H4 (cell line): ENCODE measurements at regions not wholly inside any gene's neighbourhood (a gene's known extent, or its start where the extent isn't known, plus 50 kb on each side); places are given as distances from the start of the nearest gene placed in this dataset.
"Not testable (repeated sequence)": the region's sequence is repeated elsewhere in the genome, so short reads cannot be mapped to it uniquely, and the experiment has no call there.

Experiments
- DNase-seq: peaks from one replicate; pipeline ENCODE4 v3.0.0-alpha.2; 2015; ENCODE audit warnings: low spot score

DNA sequence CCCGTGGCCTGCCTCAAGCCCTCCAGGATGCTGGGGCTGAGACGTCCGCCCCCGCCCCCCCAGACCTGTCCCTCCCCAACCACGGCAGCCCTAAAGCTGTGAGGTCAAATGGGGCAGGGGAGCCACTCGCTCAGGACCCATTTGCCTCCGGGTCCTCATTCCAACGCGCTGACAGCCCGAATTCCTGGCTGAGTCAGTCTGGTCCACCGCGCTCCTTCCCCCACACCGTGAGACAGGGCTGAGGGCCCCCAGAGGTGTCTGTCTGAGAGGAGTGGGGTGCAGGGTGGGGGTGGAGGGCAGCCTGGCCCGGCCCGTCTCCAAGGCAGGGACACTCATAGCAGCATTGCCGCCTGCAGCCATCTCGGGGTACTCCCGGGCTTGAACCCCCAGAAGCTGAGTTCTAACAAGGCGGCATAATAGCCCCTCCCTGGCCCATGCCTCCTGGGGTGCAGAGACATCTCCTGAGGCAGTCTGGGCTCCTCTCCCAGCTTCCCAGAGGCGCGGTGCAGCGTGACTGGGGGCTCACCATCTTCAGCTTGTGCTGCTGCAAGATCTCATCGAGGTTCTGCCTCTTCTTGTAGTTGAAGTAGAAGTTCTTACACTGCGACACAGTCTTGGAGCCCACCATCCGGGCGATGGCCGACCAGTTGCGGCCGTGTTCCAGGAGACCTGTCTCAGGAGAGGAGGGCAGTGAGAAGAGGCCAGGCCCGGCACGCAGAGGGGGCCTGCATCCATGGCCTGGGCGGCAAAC is 90.5 kb downstream of the RFLNA start:
- DNase-seq, result peak; percentile 57

DNA sequence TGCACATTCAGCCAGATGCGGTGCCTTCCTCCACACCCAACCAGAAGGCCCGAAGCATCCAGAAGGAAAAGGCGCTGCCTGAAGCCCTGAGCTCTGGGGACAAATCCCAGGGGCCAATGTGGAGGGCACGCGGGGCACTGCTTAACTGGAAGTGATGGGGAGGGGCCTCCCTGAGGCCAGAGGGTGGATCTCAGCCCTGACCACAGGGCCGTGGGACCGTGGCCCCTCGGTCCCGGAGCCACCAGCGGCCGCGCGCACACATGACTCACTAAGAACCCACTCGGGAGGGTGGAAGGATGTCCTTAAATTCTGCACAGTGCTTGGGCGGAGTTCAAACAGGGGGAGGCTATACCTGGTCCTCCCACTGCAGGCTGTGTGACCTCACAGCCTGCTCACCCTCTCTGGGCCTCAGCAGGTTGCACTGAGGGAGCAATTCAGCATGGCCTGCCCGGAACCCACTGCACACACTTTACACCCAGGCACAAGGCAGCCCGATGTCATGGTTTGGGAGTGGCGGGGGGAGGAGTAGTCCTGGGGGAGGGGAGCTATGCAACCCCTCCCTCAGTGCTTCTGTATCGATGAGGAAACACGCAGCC is 89.5 kb downstream of the RFLNA start:
- no peak for DNase-seq

DNA sequence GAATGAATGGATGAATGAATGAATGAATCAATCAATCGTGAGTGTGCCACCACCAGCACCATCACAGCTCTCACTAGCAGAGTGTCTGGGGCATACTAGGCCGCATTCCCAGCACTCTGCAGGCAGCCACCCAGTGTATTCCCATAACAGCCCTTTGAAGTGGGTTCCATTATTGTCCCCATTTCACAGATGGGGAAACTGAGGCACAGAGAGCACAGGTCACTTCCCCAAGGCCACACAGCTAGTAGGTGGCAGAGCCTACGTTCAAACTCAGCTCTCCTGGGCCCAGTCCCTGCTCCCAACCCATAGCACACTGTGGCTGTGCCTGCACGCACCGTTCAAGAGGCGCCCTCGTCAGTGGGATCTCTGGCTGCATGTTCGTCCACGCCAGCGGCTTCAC is 88.1 kb downstream of the RFLNA start:
- DNase-seq, result no peak

DNA sequence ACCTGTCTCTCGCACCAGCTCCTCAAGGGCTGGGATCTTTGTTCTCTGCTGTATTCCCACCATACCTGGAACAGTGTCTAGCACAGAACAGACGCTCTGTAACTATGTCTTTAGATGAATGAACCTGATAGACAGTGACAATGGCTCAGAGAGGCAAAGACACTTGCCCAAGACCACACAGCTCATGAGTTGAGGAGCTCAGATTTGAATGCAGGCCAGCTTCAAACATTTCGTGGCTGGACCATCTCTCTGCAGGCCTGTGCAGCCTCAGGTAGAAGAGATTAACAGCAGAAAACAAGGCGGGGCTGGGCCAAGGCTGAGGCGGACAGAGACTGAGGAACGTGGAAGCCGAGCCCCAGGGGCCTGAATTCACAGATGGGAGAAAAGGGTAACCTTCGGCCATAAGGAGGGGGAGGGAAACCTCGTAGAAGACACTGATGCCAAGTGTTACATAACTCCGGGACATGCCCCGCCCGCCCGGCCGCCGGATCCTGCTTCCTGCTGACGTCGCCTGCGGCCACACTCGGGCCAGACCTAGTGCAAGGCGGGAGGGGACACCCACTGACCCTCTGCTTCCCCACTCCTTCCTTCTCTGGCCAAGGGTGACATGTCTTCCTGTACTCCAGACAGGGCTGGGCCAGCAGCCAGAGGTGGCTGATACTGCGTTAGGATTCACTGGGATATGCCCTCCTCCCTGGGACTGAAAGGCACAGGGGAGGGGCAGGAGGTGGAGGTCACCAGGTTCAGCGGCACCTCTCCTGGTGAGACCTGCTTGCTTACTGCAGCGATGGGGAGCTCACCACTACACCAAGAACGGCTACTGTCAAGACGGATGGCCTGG is 86.8 kb downstream of the RFLNA start:
- DNase-seq, result peak; percentile 81

DNA sequence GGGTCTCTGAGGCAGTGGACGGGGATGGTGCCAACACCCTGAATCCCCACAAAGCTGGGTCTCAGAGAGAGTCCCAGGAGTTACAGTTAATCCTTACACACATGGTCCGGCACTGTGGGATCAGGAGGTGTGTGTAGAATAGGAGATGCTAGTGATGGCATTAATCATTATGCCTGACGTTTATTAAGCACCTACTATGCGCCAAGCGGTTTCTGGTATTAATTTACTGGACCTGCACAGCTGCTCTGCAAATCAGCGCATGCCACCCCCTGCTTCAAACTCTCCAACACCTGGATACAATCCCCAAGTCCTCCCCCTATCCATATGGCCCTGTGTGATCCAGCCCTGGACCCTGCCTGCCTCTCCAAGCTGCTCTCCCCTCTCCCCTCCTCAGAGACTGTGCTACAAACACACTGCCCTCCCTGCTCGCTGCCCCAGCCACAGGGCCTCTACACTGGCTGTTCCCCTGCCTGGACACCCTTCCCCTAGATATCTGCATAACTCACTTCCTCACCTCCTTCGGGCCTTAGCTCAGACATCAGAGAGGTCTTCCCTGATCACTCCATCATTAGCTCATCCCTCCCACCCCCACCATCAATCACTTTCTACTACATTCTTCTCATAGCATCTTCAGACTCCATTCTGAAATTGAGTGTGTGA is 86.0 kb downstream of the RFLNA start:
- no peak for DNase-seq

DNA sequence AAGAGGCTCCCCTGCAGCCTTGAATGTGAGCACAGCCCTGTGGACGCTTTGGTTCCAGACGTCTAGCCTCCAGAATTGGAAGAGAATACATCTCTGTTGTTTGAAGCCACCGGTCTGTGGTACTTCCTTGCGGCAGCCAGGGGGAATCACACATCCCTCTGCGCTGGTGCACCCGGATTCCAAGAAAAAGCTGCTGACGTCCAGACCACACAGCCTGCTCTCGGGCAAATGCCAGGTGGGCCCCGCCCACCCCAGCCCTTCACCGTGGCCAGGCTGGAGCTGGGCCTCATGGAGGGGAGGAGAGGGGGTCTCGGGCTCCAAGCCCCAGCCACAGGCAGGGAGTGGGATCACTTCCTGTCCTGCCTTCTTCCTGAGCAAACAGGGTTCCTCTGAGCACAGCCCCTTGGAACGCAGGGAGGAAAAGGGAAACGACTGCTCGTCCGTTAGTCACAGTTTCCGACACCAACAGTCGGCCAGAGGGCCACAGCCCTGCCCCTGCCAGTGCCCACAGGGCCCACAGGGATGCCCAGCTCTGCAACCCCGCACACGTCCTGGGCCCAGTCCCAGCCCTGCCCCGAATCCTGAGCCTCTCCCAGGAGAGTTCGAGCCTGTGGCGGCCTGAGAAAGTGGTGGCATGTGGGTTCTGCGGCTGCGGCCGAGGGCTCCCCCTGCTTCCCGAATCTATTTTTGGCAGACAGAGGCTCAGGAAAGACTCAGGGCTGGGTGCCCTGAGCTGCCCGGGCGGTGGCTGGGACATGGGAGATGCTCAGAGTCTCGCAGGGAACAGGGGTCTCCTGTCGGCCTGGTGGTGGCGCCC is 85.3 kb downstream of the RFLNA start:
- peak; percentile 76 for DNase-seq

DNA sequence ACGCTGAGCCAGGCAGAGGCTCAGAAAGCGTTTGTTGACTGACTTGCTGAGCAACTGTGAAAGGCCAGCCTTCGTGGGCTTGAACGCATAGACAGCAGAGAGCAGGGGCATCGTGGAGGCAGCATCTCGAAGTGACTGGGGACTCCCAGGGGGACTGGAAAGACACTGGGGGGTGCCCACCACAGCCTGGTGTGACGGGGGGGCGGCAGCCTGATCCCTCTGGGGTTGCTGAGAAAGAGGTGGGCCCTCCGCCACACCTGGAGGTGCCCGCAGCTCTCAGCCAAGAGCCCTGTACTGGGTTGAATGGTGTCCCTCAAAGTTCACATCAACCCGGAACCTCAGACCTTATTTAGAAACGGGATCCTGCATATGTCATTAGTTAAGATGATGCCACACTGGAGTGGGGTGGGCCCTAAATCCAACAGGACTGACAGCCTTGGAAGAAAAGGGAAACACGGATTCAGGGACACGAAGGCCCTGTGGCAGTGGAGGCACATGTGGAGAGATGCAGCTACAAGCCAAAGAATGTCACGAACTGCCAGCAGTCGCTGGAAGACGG is 84.6 kb downstream of the RFLNA start:
- no peak for DNase-seq

DNA sequence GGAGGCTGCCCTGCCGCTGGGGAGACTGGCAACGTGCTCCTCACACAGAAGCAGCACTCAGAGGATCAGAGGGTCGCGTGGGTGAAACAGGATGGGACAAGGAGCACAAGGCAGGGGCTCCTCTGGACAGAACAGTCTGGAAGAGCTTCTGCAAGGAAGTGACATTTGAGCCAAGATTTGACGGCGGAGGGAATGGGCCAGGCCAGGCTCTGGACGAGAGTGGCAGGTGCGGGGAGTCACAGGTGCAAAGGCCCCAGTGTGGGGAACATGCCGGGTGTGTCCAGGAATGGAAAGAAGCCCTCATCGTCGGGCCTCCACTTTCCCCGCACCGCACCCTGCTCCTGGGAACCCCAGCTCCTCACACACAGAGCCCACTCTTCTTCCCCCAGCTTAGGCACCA is 84.0 kb downstream of the RFLNA start:
- no peak for DNase-seq

DNA sequence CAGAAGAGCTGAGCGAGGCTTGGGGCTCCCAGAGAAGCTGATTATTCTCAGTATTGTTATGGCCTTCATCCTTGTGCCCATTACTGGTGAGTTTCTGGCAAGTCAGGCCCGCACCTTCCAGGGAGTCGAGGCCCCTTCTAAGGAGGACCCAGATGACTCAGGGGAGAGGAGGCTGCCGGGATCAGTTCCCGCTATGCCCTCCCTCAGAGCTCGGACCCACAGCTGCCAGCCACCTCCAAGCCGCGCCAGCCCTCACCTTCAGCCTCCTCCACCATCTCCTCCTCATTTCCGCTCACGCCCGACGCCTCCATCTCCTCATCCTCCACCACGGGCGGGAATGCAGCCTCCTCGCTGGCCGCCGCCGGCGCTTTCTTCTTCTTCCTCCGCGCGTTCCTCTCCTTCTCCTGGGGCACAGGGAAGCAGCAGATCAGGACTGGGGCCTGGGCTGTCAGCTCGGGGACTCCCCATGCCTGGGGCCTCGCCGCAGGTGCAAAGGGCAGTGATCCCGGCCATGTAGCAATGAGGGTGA is 83.2 kb downstream of the RFLNA start:
- DNase-seq, result no peak

DNA sequence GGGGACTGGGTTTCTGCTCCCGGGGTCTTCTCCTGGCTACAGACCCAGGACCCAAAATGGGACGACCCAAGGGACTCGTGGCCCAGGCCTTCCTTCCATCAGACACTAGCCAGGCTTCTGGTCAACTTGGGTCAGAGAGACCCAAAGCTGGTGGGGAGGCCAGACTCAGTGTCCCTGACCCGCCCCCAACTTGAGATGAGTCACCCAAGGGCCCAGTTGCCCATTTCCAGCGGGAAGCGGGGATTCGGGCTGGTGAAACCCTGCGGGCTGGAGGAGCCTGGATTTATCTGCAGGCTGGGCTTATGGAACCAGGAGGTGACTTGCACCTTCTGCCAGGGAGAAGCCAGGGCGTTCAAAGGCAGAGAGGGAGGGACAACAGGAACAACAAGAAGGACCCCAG is 81.5 kb downstream of the RFLNA start:
- no peak for DNase-seq

DNA sequence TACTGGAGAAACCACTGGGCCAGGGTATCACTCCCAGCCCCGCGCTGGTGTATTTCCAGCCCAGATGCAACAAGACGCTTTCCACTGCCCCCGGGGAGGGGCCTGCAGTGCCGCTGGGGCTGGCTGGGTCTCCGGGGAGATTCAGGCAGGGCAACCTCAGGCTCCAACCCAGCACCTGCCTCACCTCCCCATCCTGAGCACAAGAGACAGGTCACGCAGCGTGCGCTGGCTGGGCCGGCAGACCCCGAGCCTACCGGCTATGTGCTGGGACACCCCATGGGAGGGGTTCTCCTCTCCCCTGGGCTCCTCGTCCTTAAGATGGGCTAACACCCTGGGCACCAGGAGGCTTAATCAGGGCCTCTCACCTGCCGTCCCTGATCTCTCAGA is 80.9 kb downstream of the RFLNA start:
- DNase-seq, result no peak

DNA sequence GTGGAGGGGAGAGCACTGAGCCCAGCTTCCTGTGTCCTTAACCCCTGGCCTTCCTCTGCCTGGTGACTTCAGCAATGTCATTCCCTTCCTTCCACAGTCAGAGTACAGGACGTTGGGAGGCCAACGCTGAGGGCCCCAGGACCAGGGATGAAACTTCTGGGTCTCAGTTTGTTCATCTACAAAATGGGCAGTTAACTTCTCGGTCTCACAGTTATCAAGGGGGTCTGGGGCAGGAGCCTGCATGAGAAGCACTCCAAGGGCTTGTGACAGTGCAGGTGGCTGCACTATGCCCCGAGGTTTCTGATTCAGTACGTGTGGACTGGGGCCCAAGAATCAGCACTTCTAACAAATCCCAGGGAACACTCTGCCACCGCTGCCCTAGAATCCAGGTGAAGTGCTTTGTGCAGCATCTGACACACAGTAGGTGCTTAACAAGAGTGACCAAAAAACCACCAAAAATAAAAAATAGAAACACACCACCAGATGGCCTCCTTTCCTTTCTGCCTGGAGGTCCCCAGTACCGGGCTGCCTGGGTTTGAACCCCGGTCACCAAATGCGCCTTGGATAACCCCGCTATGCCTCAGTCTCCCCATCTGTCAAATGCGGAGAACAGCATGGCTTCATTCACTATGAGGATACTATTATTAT is 80.4 kb downstream of the RFLNA start:
- no peak for DNase-seq

DNA sequence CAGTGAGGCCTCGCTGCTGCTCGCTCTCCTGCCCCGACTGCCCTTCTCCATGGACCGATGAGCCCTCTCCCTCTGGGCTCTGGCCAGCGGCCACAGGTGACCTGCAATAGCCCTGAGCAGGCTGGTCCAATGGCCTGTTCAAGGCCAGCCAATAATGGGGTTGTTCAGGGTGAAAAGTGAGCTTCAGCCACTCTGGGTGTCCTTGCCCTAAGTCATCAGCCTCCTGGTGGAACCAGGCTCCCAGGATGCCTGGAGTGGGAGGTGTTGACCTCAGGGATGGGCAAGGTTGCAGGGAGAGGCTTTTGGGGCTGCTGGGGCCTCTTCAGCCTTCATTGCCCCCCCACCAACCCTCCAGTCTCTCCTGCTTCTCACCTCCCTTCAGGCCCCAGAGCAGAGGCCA is 79.7 kb downstream of the RFLNA start:
- no peak for DNase-seq

DNA sequence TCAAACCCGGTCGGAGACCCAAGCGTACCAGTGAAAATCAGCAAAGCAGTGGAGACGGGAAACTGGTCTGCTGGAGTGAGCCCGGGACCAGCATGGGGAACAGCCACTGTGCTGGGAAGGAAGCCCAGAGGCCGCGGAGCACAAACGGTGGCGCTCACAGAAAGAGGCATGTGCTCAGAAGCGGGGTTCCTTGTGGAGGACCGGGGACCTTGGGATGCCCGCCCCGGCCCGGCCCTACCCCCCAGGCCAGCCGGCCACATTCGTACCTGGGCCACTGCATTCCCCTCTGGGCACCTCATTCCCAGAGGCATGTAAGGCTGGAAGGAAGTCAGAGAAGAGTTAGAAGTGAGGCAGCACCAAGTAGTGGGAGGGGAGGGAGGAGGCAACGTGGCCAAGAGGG is 79.3 kb downstream of the RFLNA start:
- no peak for DNase-seq

DNA sequence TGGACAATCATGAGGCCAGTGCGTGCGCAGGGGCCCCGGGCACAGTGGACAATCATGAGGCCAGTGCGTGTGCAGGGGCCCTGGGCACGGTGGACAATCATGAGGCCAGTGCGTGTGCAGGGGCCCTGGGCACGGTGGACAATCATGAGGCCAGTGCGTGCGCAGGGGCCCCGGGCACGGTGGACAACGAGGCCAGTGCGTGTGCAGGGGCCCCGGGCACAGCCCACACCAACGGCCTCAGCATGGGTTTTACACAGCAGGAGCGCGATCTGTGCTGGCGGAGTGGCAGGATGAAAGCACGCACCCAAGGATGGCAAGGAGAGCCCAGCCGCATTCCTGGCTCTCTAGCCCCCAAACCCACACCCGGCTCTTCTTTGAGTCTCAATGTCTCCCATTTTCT is 78.8 kb downstream of the RFLNA start:
- not testable (repeated sequence) for DNase-seq

DNA sequence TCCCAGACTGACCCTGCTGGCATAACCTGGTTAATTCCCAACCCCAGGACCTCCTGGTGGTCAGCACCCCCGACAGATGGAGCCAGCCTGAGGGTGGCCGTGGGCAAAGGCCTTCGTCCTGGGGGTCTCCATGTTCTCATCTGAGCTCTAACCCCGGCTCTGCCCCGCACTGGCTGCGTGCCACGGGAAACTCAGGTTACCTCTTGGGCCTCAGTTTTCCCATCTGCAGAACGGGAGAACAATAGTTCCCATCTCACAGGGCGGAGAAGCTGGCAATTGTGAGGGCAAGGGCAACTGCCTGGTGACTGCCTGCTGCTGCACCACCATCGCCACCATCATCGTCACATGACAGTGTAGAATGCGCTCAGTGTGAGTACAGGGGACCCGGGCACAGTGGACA is 77.9 kb downstream of the RFLNA start:
- DNase-seq, result no peak

DNA sequence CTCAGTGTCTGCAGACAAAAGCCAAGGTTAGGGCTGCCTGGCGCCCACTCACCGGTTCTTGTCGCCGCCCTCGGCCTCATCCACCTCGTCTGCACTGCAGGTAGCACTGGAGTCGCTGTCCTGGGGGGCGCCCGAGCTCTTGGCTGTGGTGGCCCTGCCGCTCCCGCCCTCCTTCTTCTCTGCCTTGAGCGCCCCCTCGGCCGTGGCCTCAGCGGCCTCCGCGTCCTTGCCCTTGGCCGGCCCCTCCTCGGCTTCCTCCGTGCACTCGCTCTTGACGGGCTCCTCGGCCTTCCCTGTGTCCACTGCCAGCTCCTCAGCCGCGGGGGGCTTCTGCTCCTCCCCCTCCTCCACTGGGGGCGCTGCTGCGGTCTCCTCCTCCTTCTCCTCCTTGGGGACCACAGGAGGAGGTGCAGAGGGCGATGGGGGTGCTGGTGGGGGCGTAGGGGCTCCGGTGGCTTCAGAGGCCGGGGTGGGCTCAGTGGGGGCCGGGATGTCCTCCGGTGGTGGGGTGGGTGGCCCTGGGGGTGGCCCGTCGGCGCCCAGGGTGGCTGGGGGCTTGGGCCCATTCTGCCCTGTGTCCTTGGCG is 77.2 kb downstream of the RFLNA start:
- no peak for DNase-seq

DNA sequence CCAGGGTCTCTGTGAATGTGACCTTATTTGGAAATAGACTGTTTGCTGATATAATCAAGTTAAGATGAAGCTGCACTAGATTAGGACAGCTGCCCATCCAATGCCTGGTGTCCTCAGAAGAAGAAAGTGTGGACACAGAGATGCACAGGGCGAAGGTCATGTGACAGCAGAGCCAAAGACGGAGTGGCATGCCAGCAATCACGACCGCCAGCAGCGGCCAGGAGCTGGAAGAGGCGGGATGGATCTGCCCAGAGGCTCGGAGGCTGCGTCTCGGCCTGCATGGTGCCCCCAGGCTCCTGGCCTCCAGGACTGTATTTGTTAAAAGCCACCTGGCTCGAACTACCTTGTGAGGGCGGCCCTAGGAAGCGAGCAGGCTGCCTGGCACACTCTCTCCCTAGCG is 76.5 kb downstream of the RFLNA start:
- no peak for DNase-seq

DNA sequence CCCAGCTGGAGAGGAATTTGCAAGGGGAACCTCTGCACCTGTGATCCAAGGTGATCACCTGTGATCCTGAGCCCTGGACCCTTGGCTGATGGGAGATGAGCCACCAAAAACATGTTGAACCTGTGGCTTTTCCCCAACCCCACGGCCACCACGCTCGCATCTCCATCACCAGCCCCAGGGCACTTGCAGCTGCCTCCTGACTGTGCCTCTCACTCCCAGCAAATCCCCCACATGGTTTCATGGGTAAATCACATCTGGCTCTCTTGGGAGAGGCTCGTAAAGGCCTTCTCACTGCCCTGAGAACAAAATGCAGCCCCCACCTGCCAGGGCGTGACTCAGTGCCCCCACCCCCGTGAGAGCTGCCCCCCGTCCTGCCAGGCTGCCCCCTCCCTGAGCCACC is 76.0 kb downstream of the RFLNA start:
- DNase-seq, result no peak

DNA sequence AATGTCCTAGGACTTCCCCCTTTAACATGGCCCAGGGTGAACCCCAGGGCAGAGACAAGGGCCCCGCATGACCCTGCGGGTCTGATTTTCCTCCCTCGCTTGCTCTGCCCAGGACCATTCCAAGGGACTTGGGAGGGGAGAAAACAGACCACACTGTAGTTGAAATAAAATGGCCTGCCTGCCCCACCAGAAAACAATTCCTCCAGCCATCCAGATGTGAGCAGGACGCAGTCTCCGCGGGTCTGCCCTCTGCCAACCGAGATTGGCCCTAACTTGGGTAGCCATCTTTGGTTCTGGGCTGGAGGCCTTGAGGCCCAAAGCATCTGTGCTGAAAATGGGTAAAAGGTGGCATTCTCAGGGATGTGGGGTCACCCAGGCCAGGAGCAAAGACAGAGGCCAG is 75.5 kb downstream of the RFLNA start:
- DNase-seq, result no peak
